ENCODE measurements at regions not wholly inside any gene's neighbourhood (a gene's known extent, or its start where the extent isn't known, plus 50 kb on each side); places are given as distances from the start of the nearest gene placed in this dataset.

- no peak overlapping the region for H3K4me3 ChIP-seq
- intact Hi-C loops (cut with DNase I) = no loop called here
- ATAC-seq = no peak
- DNase-seq = no peak
- H3K27ac ChIP-seq = no peak overlapping the region
- no peaks in the 10 kb centered on the region for H3K4me1 ChIP-seq
- no peaks in the 10 kb centered on the region for H3K9me3 ChIP-seq
- TF ChIP-seq, protein P1, sequence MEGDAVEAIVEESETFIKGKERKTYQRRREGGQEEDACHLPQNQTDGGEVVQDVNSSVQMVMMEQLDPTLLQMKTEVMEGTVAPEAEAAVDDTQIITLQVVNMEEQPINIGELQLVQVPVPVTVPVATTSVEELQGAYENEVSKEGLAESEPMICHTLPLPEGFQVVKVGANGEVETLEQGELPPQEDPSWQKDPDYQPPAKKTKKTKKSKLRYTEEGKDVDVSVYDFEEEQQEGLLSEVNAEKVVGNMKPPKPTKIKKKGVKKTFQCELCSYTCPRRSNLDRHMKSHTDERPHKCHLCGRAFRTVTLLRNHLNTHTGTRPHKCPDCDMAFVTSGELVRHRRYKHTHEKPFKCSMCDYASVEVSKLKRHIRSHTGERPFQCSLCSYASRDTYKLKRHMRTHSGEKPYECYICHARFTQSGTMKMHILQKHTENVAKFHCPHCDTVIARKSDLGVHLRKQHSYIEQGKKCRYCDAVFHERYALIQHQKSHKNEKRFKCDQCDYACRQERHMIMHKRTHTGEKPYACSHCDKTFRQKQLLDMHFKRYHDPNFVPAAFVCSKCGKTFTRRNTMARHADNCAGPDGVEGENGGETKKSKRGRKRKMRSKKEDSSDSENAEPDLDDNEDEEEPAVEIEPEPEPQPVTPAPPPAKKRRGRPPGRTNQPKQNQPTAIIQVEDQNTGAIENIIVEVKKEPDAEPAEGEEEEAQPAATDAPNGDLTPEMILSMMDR (IDR thresholded peaks at IDR 0.05) = no peak
- no peaks in the 10 kb centered on the region for H3K27me3 ChIP-seq (ENCODE audit: low read depth)
- H3K36me3 ChIP-seq = no peaks in the 10 kb centered on the region
Measured at GRCh38 chr4:165726831-165727230, 146.2 kb upstream of the TLL1 start.

DNA sequence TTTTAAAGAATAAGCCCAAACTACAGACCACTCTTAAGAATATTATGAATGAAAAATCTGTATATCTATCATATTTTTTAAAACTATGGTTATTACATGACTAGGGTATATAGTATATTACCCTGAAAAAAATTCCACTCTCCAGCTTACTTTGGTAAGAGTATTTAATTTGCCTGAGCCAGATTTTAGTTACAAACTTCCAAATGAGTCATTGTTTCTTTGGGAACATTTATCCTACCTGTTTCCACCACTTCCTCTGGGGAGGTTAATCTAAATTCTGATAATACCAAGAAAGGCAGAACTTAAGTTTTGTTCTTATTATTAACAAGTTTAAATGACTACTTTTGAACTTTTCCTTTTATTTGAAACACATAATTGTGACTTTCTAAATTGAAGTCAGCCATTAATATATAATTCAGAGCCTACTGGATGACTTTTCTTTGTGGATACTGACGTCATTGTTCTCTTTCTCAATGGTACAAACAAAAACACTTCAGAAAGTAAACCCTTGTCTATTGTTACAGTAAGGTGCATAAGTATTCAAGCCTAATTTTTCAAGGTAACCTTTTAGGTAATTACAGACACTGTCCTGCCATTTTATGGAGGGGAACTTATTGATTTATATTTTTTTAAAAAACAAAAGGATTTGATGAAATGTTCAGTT, 135.6 kb upstream of the TLL1 start:
- DNase-seq = no peak
- Histone ChIP-seq H3K4me1 (no peaks in the 10 kb centered on the region), H3K27ac (no peak overlapping the region), H3K4me3 (no peak overlapping the region), H3K9me3 (no peaks in the 10 kb centered on the region), H3K36me3 (no peaks in the 10 kb centered on the region), H3K27me3 (ENCODE audit: low read depth) (no peaks in the 10 kb centered on the region)
- TF ChIP-seq, protein P1 (IDR thresholded peaks at IDR 0.05) = no peak
- intact Hi-C loops (cut with DNase I) = no loop called here
- ATAC-seq = no peak

GRCh38 chr4:165738571-165738970, 134.5 kb upstream of the TLL1 start:
- no peaks in the 10 kb centered on the region for H3K36me3 ChIP-seq
- no peak for DNase-seq
- no peak overlapping the region for H3K27ac ChIP-seq
- H3K4me3 ChIP-seq = no peak overlapping the region
- no peaks in the 10 kb centered on the region for H3K27me3 ChIP-seq (ENCODE audit: low read depth)
- TF ChIP-seq, protein P1 (IDR thresholded peaks at IDR 0.05) = no peak
- H3K4me1 ChIP-seq = no peaks in the 10 kb centered on the region
- no peaks in the 10 kb centered on the region for H3K9me3 ChIP-seq
- no peak for ATAC-seq
- intact Hi-C loops (cut with DNase I) = no loop called here

- Histone ChIP-seq H3K4me1 (no peaks in the 10 kb centered on the region), H3K9me3 (no peaks in the 10 kb centered on the region), H3K27ac (no peak overlapping the region), H3K4me3 (no peak overlapping the region), H3K27me3 (ENCODE audit: low read depth) (no peaks in the 10 kb centered on the region), H3K36me3 (no peaks in the 10 kb centered on the region)
- no peak for DNase-seq
- intact Hi-C loops (cut with DNase I) = no loop called here
- ATAC-seq = no peak
- TF ChIP-seq, protein P1 (IDR thresholded peaks at IDR 0.05) = no peak
Measured at GRCh38 chr4:165740911-165741310, 132.1 kb upstream of the TLL1 start.

DNA sequence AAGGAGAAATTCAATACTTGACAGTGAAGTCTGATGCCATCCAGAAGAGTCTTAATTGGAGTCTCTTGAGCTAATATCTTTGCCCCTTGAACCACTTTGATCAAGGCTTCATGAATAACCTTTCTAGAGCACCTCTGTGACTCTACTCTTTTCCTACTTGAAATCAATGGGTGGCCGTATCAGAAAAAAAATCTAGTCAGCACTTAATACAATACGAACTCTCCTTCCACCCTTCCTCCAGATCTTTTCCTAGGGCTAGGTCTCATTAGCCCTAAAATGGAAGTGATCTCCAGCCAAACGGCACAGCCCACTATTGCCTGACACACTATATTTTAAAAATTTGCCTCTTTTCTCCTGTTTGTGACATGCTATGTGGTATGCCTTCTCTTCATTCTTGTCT, 129.6 kb upstream of the TLL1 start:
- no peak overlapping the region for H3K27ac ChIP-seq
- H3K9me3 ChIP-seq = no peaks in the 10 kb centered on the region
- TF ChIP-seq, protein P1 (IDR thresholded peaks at IDR 0.05) = no peak
- DNase-seq (no peak), ATAC-seq (no peak)
- H3K4me3 ChIP-seq = no peak overlapping the region
- H3K27me3 ChIP-seq (ENCODE audit: low read depth) = no peaks in the 10 kb centered on the region
- intact Hi-C loops (cut with DNase I) = no loop called here
- H3K4me1 ChIP-seq = no peaks in the 10 kb centered on the region
- H3K36me3 ChIP-seq = no peaks in the 10 kb centered on the region
